D721Med (cell line): ENCODE measurements at regions not wholly inside any gene's neighbourhood (a gene's known extent, or its start where the extent isn't known, plus 50 kb on each side); places are given as distances from the start of the nearest gene placed in this dataset.

Source experiments
- DNase-seq: peaks from one replicate; pipeline ENCODE4 v3.0.0; 2011; ENCODE audit warnings: low spot score; ENCODE audit not compliant: insufficient read length
- FAIRE-seq: peaks from 2 replicates; lab custom pipeline; 2011; peaks lifted over from hg19 to GRCh38; lab: Jason Lieb, UNC
- CTCF ChIP-seq: IDR thresholded peaks from 2 replicates; pipeline ENCODE4 v1.5.1; 2012; ENCODE audit warnings: mild to moderate bottlenecking, control low read depth; ENCODE audit not compliant: insufficient read depth; ENCODE audit errors: missing control alignments

GRCh38 chr9:90458485-90458884 is 184.1 kb downstream of the DIRAS2 start:
- no peak for FAIRE-seq
- no peak for TF ChIP-seq CTCF
- DNase-seq, result no peak

GRCh38 chr9:90459321-90459720 is 183.3 kb downstream of the DIRAS2 start:
- DNase-seq (no peak), FAIRE-seq (no peak)
- no peak for TF ChIP-seq CTCF

GRCh38 chr9:90460220-90460619 is 182.4 kb downstream of the DIRAS2 start:
- no peak for FAIRE-seq
- no peak for TF ChIP-seq CTCF
- DNase-seq, result no peak

- no peak for TF ChIP-seq CTCF
- DNase-seq (no peak), FAIRE-seq (no peak)
These were observed 177.6 kb downstream of the DIRAS2 start for GRCh38 chr9:90464978-90465377.

GRCh38 chr9:90466441-90466840 is 176.2 kb downstream of the DIRAS2 start:
- no peak for FAIRE-seq
- no peak for TF ChIP-seq CTCF
- no peak for DNase-seq

GRCh38 chr9:90469435-90469834 is 173.2 kb downstream of the DIRAS2 start:
- no peak for DNase-seq
- TF ChIP-seq CTCF, result no peak
- no peak for FAIRE-seq

- TF ChIP-seq CTCF, result no peak
- FAIRE-seq (no peak), DNase-seq (no peak)
These were observed 172.7 kb downstream of the DIRAS2 start for GRCh38 chr9:90469865-90470387.
